Loucy (cell line): ENCODE measurements at regions not wholly inside any gene's neighbourhood (a gene's known extent, or its start where the extent isn't known, plus 50 kb on each side); places are given as distances from the start of the nearest gene placed in this dataset.

Experiments used
- EZH2phosphoT487 ChIP-seq: fragments of 200-600 bp; IDR thresholded peaks from 2 replicates; pipeline ENCODE4 v1.6.1; 2018; ENCODE audit warnings: antibody characterized with exemption, mild to moderate bottlenecking, moderate library complexity, borderline replicate concordance
- TF ChIP-seq, protein P1 (sequence below): fragments of 200-600 bp; sonication (generic); conservative IDR thresholded peaks from 2 replicates; pipeline ENCODE4 v1.5.1; 2014; ENCODE audit warnings: mild to moderate bottlenecking, antibody characterized with exemption, low read length

DNA sequence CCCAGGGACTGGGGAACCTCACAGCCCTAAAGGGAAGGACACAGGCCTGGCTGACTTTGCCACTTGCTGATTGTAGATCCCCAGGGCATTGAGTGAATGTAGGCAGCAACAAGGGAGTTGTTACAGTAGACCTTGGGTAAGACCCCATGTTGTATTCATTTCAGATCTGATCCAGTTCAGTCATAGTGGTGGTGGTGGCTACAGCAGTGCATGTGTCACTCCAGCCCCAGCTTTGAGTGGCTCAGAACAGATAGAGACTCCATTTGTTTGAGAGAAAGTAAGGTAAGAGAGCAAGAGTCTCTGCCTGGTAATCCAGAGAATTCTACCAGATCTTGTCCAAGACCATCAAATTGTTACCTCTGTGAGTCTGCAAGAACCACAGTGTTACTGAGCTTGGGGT, 278.7 kb upstream of the SATB1 start:
- TF ChIP-seq, protein P1, sequence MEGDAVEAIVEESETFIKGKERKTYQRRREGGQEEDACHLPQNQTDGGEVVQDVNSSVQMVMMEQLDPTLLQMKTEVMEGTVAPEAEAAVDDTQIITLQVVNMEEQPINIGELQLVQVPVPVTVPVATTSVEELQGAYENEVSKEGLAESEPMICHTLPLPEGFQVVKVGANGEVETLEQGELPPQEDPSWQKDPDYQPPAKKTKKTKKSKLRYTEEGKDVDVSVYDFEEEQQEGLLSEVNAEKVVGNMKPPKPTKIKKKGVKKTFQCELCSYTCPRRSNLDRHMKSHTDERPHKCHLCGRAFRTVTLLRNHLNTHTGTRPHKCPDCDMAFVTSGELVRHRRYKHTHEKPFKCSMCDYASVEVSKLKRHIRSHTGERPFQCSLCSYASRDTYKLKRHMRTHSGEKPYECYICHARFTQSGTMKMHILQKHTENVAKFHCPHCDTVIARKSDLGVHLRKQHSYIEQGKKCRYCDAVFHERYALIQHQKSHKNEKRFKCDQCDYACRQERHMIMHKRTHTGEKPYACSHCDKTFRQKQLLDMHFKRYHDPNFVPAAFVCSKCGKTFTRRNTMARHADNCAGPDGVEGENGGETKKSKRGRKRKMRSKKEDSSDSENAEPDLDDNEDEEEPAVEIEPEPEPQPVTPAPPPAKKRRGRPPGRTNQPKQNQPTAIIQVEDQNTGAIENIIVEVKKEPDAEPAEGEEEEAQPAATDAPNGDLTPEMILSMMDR: no peak; the same call in none of the 2 replicates
- no peak for TF ChIP-seq EZH2phosphoT487
